Stromal cell of bone marrow (primary cell): ENCODE measurements at regions not wholly inside any gene's neighbourhood (a gene's known extent, or its start where the extent isn't known, plus 50 kb on each side); places are given as distances from the start of the nearest gene placed in this dataset.
"Not testable (repeated sequence)": the region's sequence is repeated elsewhere in the genome, so short reads cannot be mapped to it uniquely, and the experiment has no call there.

Source experiments
- DNase-seq: peaks from one replicate; pipeline ENCODE4 v3.0.0-alpha.2; 2012; ENCODE audit warnings: low read depth

GRCh38 chr19:14283813-14284520 is 78.0 kb upstream of the ADGRL1 start:
- DNase-seq, result peak; percentile 80

- DNase-seq, result not testable (repeated sequence)
Observed at GRCh38 chr19:14279270-14279669, 73.3 kb upstream of the ADGRL1 start.

- DNase-seq, result no peak
Observed at GRCh38 chr19:14277608-14278007, 71.6 kb upstream of the ADGRL1 start.

GRCh38 chr19:14275823-14276222 is 69.9 kb upstream of the ADGRL1 start:
- DNase-seq, result not testable (repeated sequence)

GRCh38 chr19:14272623-14273022 is 66.7 kb upstream of the ADGRL1 start:
- DNase-seq, result no peak

GRCh38 chr19:14271840-14272239 is 65.9 kb upstream of the ADGRL1 start:
- DNase-seq, result no peak

- DNase-seq, result not testable (repeated sequence)
Observed at GRCh38 chr19:14270557-14270956, 64.6 kb upstream of the ADGRL1 start.

- DNase-seq, result no peak
Observed at GRCh38 chr19:14267224-14267741, 61.3 kb upstream of the ADGRL1 start.

- not testable (repeated sequence) for DNase-seq
Observed at GRCh38 chr19:14266208-14266607, 60.2 kb upstream of the ADGRL1 start.

- DNase-seq, result no peak
Observed at GRCh38 chr19:14265290-14266036, 59.5 kb upstream of the ADGRL1 start.

- DNase-seq, result not testable (repeated sequence)
Observed at GRCh38 chr19:14255902-14256649, 50.1 kb upstream of the ADGRL1 start.
